Lung (tissue), 11 donors: ENCODE measurements at regions not wholly inside any gene's neighbourhood (a gene's known extent, or its start where the extent isn't known, plus 50 kb on each side); places are given as distances from the start of the nearest gene placed in this dataset.

Experiments used
- ATAC-seq: fragments of 200-7000 bp; cut with Tn5 transposase; one replicate; pipeline ENCODE4 v1.9.1; 2020; ENCODE audit warnings: moderate number of reproducible peaks; ENCODE audit not compliant: insufficient read depth, low FRiP score
- DNase-seq, 3 donors: peaks; one replicate each; pipeline ENCODE4 v3.0.0-alpha.2; 2013 to 2017
- H3K27ac ChIP-seq, 2 donors: one replicate each; pipeline ENCODE4 v1.5.1; 2013; ENCODE audit warnings: mild to moderate bottlenecking in 2 of 2, moderate library complexity in 2 of 2, control low read depth in 1 of 2, inconsistent platforms in 1 of 2, low read depth in 1 of 2, low read length in 1 of 2
- H3K27me3 ChIP-seq, 3 donors: one replicate each; pipeline ENCODE4 v1.5.1; 2013; ENCODE audit warnings: low read length in 2 of 3; ENCODE audit not compliant: control insufficient read depth in 3 of 3, insufficient read depth in 3 of 3
- H3K36me3 ChIP-seq, 4 donors: one replicate each; pipeline ENCODE4 v1.5.1; 2013; ENCODE audit warnings: low read length in 4 of 4, mild to moderate bottlenecking in 1 of 4, moderate library complexity in 1 of 4; ENCODE audit not compliant: control insufficient read depth in 4 of 4, insufficient read depth in 4 of 4
- H3K4me1 ChIP-seq, 5 donors: one replicate each; pipeline ENCODE4 v1.5.1; 2013; ENCODE audit warnings: low read length in 5 of 5, mild to moderate bottlenecking in 2 of 5, moderate library complexity in 1 of 5; ENCODE audit not compliant: control insufficient read depth in 5 of 5, insufficient read depth in 5 of 5
- H3K4me3 ChIP-seq: one replicate; pipeline ENCODE4 v1.5.1; 2013; ENCODE audit warnings: mild to moderate bottlenecking, control low read depth, moderate library complexity
- H3K9ac ChIP-seq, 2 donors: one replicate each; pipeline ENCODE4 v1.5.1; 2013; ENCODE audit warnings: low read length in 2 of 2, control low read depth in 1 of 2; ENCODE audit not compliant: insufficient read depth in 1 of 2
- H3K9me3 ChIP-seq, 4 donors: one replicate each; pipeline ENCODE4 v1.5.1; 2013; ENCODE audit warnings: low read length in 3 of 4, mild to moderate bottlenecking in 1 of 4, moderate library complexity in 1 of 4; ENCODE audit not compliant: control insufficient read depth in 4 of 4, insufficient read depth in 3 of 4
- WGBS, 2 donors: extraction: QIAGEN DNeasy Blood & Tissue Kit; methylation state at CpG; one replicate each; pipeline ENCODE4 v1.1.7; 2013; 5-methylcytosine and 5-hydroxymethylcytosine counted together
- TF ChIP-seq, protein P1 (sequence below): IDR thresholded peaks from 2 replicates; pipeline ENCODE4 v1.5.1; 2012; ENCODE audit warnings: mild to moderate bottlenecking; ENCODE audit errors: control extremely low read depth, extremely low read depth
- donor health status: control.
- donor health status: control.
- donor health status: Bipolar disorder and iron deficiency.
- donor health status: healthy.
- donor health status: DM: yes; HTN: yes; CAD: no.

GRCh38 chr6:47938405-47938804, 156.6 kb downstream of the OPN5 start:
- DNase-seq (no peak), ATAC-seq (no peak)
- H3K9ac ChIP-seq: no peak overlapping the region
- H3K27ac ChIP-seq: no peak overlapping the region
- no peaks in the 10 kb centered on the region for H3K9me3 ChIP-seq
- H3K4me1 ChIP-seq: peaks cover 0 to 2% (median 0%) of the 10 kb centered on the region in 5 donors
- no peaks in the 10 kb centered on the region for H3K36me3 ChIP-seq
- WGBS, 2 donors: 94 to 97% methylated on average over 2 of the region's 2 CpGs
- TF ChIP-seq, protein P1, sequence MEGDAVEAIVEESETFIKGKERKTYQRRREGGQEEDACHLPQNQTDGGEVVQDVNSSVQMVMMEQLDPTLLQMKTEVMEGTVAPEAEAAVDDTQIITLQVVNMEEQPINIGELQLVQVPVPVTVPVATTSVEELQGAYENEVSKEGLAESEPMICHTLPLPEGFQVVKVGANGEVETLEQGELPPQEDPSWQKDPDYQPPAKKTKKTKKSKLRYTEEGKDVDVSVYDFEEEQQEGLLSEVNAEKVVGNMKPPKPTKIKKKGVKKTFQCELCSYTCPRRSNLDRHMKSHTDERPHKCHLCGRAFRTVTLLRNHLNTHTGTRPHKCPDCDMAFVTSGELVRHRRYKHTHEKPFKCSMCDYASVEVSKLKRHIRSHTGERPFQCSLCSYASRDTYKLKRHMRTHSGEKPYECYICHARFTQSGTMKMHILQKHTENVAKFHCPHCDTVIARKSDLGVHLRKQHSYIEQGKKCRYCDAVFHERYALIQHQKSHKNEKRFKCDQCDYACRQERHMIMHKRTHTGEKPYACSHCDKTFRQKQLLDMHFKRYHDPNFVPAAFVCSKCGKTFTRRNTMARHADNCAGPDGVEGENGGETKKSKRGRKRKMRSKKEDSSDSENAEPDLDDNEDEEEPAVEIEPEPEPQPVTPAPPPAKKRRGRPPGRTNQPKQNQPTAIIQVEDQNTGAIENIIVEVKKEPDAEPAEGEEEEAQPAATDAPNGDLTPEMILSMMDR: no peak
- no peak overlapping the region for H3K4me3 ChIP-seq
- H3K27me3 ChIP-seq: no peaks in the 10 kb centered on the region

- Histone ChIP-seq H3K27me3 (no peaks in the 10 kb centered on the region), H3K27ac (no peak overlapping the region), H3K9me3 (no peaks in the 10 kb centered on the region), H3K4me3 (no peak overlapping the region), H3K36me3 (no peaks in the 10 kb centered on the region), H3K4me1 (peaks cover 0 to 2% (median 0%) of the 10 kb centered on the region in 5 donors), H3K9ac (no peak overlapping the region)
- DNase-seq: no peak
- 82 to 85% methylated on average over 2 of the region's 2 CpGs for WGBS, 2 donors
- TF ChIP-seq, protein P1: no peak
- ATAC-seq: no peak
These were observed 155.0 kb downstream of the OPN5 start for GRCh38 chr6:47936820-47937219.

DNA sequence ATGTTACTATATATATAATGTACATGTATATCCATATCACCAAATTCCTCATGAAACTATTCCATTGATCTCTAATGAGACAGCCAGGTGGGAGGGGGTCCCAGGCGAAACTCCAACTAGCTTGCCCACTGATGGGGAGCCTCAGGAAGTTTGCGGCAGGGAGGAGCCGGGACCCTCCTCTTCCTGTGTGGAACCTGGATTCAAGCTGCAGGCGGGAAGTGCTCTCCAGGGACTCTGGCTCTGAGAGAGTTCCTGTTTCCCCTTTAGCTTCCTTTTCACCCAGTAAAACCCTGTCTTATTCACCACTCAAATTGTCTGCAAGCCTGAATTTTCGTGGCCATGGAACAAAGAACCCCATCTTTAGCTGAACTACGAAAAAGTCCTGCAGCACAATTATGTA, 152.2 kb downstream of the OPN5 start:
- 29 to 39% methylated on average over 6 of the region's 6 CpGs for WGBS, 2 donors
- H3K9ac ChIP-seq: no peak overlapping the region
- H3K4me3 ChIP-seq: no peak overlapping the region
- peaks cover 0 to 2% (median 0%) of the 10 kb centered on the region in 5 donors for H3K4me1 ChIP-seq
- no peaks in the 10 kb centered on the region for H3K36me3 ChIP-seq
- TF ChIP-seq, protein P1: no peak
- no peaks in the 10 kb centered on the region for H3K27me3 ChIP-seq
- DNase-seq (no peak), ATAC-seq (no peak)
- H3K27ac ChIP-seq: no peak overlapping the region
- no peaks in the 10 kb centered on the region for H3K9me3 ChIP-seq

DNA sequence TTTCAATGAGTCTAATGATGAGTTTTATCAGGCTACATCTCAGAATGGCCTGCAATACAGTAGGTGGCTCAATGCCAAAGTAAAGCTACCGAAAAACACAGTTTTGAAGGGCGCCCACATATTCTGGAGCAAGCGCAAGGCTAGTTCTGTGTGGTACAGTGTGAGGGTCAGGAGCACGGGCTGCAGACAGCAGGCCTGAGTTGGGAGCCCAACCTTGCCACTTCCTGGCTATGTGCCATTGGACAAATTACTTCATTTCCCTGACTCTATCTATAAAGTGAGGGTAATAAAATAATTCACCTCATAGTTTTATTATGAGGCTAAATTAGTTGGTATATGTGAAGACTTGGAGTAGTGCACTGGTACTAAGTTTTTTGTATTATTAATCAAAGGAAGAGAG, 150.7 kb downstream of the OPN5 start:
- ATAC-seq (no peak), DNase-seq (no peak)
- H3K9me3 ChIP-seq: no peaks in the 10 kb centered on the region
- H3K9ac ChIP-seq: no peak overlapping the region
- no peaks in the 10 kb centered on the region for H3K36me3 ChIP-seq
- no peak overlapping the region for H3K4me3 ChIP-seq
- TF ChIP-seq, protein P1: no peak
- no peaks in the 10 kb centered on the region for H3K27me3 ChIP-seq
- H3K27ac ChIP-seq: no peak overlapping the region
- WGBS, 2 donors: 75 to 82% methylated on average over 4 of the region's 4 CpGs
- peaks cover 0 to 2% (median 0%) of the 10 kb centered on the region in 5 donors for H3K4me1 ChIP-seq
